ENCODE measurements at regions not wholly inside any gene's neighbourhood (a gene's known extent, or its start where the extent isn't known, plus 50 kb on each side); places are given as distances from the start of the nearest gene placed in this dataset.

DNA sequence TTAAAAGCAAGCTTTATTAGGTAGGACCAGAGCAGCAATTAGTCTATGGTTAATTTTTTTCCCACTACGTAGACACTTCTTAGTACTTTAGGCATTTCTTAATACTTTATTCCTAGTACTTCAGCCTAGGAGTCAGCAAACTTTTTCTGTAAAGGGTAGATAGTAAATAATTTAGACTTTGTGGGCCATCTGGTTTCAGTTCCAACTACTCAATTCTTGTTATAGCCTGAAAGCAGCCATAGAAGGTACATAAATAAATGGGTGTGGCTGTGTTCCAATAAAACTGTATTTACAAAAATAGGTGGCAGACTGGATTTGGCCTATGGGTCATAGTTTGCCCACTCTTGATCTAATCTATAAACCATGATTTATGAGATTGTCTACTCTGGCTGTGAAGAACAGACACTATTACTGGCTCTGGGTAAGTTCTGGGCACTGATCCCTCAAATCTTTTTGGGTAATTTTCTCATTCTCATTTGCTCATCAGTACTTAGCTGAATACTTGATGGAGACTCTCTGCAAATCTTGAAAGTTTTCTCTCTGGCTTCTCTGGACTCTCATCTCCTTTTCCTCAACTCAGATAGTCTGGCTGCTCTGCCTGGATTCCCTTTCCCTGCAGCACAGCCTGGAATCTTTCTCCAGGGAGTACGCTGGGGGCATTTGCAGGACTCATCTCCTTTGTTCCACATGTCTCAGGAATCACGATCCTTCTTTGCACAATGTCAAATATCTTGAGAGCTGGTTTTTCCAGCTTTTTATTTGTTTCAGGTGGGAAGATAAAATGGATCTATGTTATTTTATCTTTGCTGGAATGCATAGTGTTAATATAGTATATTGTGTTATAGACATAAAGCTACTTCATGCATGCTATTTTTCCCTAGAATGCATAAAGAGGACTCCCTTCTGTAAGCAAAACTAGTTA is 524.8 kb upstream of the TBL1XR1 start:
- Histone ChIP-seq H3K4me1 (ENCODE audit: control insufficient read depth in 1 of 2, insufficient read depth in 2 of 2, low read length in 2 of 2) (peaks cover 8 to 13% of the 10 kb centered on the region in 2 donors), H3K9ac (ENCODE audit: low read depth in 1 of 2, low read length in 2 of 2) (no peak overlapping the region), H3K9me3 (ENCODE audit: control insufficient read depth in 1 of 2, low read length in 2 of 2) (no peaks in the 10 kb centered on the region), H3K27ac (ENCODE audit: low read depth, low read length) (no peak overlapping the region), H3K36me3 (ENCODE audit: control insufficient read depth in 1 of 2, insufficient read depth in 2 of 2, low read length in 2 of 2) (no peaks in the 10 kb centered on the region), H3K4me3 (ENCODE audit: low read depth in 1 of 2, low read length in 2 of 2) (no peak overlapping the region), H3K27me3 (ENCODE audit: control insufficient read depth in 1 of 2, insufficient read depth in 2 of 2, low read length in 2 of 2) (no peaks in the 10 kb centered on the region)

DNA sequence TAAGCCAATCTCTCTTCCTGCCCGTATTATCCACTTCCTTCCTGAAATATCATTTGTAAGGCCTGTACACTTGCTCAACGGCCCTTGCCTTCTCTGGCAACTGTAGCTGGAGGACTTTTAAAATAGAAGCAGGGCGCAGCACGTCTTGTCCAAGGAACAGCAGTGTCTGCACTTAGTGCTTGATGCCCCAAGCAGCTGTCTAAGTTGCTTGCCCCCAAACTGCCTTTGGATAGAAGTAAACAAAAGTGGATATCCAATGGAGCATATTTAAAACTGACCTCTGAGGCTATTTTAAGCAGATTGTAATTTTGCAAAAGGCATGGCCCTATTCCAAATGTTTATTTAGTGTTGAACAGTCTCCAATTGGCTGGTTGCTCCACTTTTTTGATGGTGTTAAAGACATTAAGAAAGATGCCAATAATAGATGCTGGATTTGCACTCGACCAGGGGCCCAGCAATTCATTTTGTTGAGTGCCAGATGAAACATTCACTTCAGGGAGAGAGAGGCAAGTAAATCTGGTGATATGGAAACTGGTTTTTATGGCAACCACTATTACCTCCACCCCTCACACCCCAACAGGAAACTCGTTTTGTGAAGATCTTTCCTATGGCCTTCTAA is 526.8 kb upstream of the TBL1XR1 start:
- no peak overlapping the region for H3K9ac ChIP-seq (ENCODE audit: low read depth in 1 of 2, low read length in 2 of 2)
- peaks cover 8 to 13% of the 10 kb centered on the region in 2 donors for H3K4me1 ChIP-seq (ENCODE audit: control insufficient read depth in 1 of 2, insufficient read depth in 2 of 2, low read length in 2 of 2)
- H3K9me3 ChIP-seq (ENCODE audit: control insufficient read depth in 1 of 2, low read length in 2 of 2): no peaks in the 10 kb centered on the region
- no peak overlapping the region for H3K27ac ChIP-seq (ENCODE audit: low read depth, low read length)
- H3K4me3 ChIP-seq (ENCODE audit: low read depth in 1 of 2, low read length in 2 of 2): no peak overlapping the region
- H3K36me3 ChIP-seq (ENCODE audit: control insufficient read depth in 1 of 2, insufficient read depth in 2 of 2, low read length in 2 of 2): no peaks in the 10 kb centered on the region
- H3K27me3 ChIP-seq (ENCODE audit: control insufficient read depth in 1 of 2, insufficient read depth in 2 of 2, low read length in 2 of 2): no peaks in the 10 kb centered on the region

DNA sequence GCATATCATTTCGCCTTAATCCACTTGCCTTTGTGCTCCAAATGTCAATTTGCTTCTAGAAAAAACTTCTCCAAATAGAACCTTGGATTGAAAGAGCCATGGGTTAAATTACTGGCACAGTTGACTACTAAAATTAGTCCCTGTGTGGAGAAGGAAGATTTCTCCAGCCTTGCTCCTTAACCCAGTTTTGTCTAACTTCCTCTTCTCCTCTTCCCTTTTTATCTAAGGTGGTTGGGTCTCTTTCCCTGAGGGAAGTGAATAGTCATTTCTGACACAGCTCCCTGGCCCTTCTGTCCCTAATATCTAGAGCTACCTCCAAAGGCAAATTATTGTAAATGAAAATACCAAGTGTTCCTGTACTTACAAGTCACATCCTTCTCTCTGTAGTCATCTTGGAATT is 527.9 kb upstream of the TBL1XR1 start:
- H3K4me1 ChIP-seq (ENCODE audit: control insufficient read depth in 1 of 2, insufficient read depth in 2 of 2, low read length in 2 of 2): peaks cover 8 to 13% of the 10 kb centered on the region in 2 donors
- no peaks in the 10 kb centered on the region for H3K27me3 ChIP-seq (ENCODE audit: control insufficient read depth in 1 of 2, insufficient read depth in 2 of 2, low read length in 2 of 2)

DNA sequence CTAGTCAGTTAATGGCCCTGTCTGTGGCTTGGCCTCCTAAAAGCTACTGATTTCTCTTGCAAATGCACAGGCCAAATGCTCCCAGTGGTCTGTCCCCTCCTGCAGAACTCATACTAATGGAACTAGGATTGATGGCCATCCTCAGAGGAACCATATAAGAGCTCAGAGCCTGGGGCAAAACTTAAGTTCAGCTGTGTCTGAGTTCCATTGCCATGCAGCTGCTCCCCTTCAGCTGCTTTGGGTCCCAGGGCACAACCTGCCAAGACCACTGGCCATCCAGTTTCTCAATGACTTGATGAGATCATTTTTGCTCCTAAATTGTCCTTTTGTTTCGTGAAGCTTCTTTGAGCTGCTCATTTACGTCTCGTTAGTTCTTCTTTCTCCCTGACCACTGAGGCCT is 529.5 kb upstream of the TBL1XR1 start:
- no peak overlapping the region for H3K4me3 ChIP-seq (ENCODE audit: low read depth in 1 of 2, low read length in 2 of 2)
- no peak overlapping the region for H3K9ac ChIP-seq (ENCODE audit: low read depth in 1 of 2, low read length in 2 of 2)
- no peaks in the 10 kb centered on the region for H3K9me3 ChIP-seq (ENCODE audit: control insufficient read depth in 1 of 2, low read length in 2 of 2)
- no peaks in the 10 kb centered on the region for H3K27me3 ChIP-seq (ENCODE audit: control insufficient read depth in 1 of 2, insufficient read depth in 2 of 2, low read length in 2 of 2)
- no peak overlapping the region for H3K27ac ChIP-seq (ENCODE audit: low read depth, low read length)
- H3K36me3 ChIP-seq (ENCODE audit: control insufficient read depth in 1 of 2, insufficient read depth in 2 of 2, low read length in 2 of 2): no peaks in the 10 kb centered on the region
- H3K4me1 ChIP-seq (ENCODE audit: control insufficient read depth in 1 of 2, insufficient read depth in 2 of 2, low read length in 2 of 2): peaks cover 8 to 13% of the 10 kb centered on the region in 2 donors

More for the DNA sequence above, 527.9 kb upstream of the TBL1XR1 start:
- Histone ChIP-seq H3K9ac (ENCODE audit: low read depth in 1 of 2, low read length in 2 of 2) (no peak overlapping the region), H3K9me3 (ENCODE audit: control insufficient read depth in 1 of 2, low read length in 2 of 2) (no peaks in the 10 kb centered on the region), H3K27ac (ENCODE audit: low read depth, low read length) (no peak overlapping the region), H3K4me3 (ENCODE audit: low read depth in 1 of 2, low read length in 2 of 2) (no peak overlapping the region), H3K36me3 (ENCODE audit: control insufficient read depth in 1 of 2, insufficient read depth in 2 of 2, low read length in 2 of 2) (no peaks in the 10 kb centered on the region)

DNA sequence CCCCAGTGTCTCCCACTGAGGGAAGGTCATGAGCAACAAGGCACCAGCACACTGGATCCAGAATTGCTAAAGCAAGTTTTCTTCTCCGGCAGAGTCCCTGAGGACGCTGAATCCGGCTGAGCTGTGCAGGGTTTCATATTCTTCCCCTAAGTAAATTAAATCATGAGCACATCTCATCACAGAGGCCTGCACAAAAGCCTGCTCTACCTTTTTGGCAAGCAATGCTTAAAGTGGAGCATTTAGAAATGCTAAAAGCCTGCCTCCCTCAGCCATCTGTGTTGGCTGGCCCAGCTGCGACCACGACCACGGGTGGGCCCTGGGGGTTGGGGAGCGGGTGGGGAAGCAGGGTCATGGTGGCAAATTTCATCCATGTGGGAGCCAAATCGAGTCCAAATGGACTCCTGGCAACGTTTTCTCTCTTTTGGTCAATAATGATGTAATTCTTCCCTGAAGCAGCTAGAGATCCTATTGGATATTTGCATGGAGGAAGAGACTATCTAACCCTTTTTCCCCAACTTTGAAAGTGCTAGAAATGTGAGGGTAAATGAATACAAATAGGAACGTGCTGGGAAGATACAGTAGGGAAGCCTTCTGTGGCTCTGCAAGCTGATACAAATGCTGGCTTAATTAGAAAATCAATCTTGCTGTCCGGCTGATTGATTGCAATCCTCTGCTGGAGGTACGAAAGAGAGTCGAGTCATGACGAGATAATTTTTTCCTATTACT is 532.8 kb upstream of the TBL1XR1 start:
- Histone ChIP-seq H3K27ac (ENCODE audit: low read depth, low read length) (no peak overlapping the region), H3K9ac (ENCODE audit: low read depth in 1 of 2, low read length in 2 of 2) (no peak overlapping the region), H3K9me3 (ENCODE audit: control insufficient read depth in 1 of 2, low read length in 2 of 2) (no peaks in the 10 kb centered on the region), H3K27me3 (ENCODE audit: control insufficient read depth in 1 of 2, insufficient read depth in 2 of 2, low read length in 2 of 2) (no peaks in the 10 kb centered on the region), H3K4me1 (ENCODE audit: control insufficient read depth in 1 of 2, insufficient read depth in 2 of 2, low read length in 2 of 2) (no peaks in the 10 kb centered on the region), H3K36me3 (ENCODE audit: control insufficient read depth in 1 of 2, insufficient read depth in 2 of 2, low read length in 2 of 2) (no peaks in the 10 kb centered on the region), H3K4me3 (ENCODE audit: low read depth in 1 of 2, low read length in 2 of 2) (no peak overlapping the region)

DNA sequence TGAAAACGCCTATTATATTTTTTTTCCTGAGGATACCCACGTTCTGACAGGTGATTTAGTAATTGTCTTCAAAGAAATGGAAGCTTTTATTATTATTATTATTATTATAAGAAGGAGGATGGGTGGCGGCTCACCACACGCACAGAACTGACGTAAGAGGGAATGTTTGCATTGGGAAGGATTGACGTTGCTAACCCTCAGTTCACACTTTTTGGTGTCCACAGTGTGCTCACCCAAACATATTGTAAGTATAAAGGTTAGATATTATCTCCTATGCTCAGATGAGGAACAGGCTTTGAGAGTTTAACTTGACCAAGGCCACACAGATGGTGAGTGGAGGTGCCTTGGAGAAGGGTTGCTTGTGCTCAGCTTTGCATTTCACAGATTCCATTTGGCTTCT is 533.5 kb upstream of the TBL1XR1 start:
- H3K4me1 ChIP-seq (ENCODE audit: control insufficient read depth in 1 of 2, insufficient read depth in 2 of 2, low read length in 2 of 2): no peaks in the 10 kb centered on the region
- H3K36me3 ChIP-seq (ENCODE audit: control insufficient read depth in 1 of 2, insufficient read depth in 2 of 2, low read length in 2 of 2): no peaks in the 10 kb centered on the region
- H3K27me3 ChIP-seq (ENCODE audit: control insufficient read depth in 1 of 2, insufficient read depth in 2 of 2, low read length in 2 of 2): no peaks in the 10 kb centered on the region
- no peak overlapping the region for H3K27ac ChIP-seq (ENCODE audit: low read depth, low read length)
- no peaks in the 10 kb centered on the region for H3K9me3 ChIP-seq (ENCODE audit: control insufficient read depth in 1 of 2, low read length in 2 of 2)
- H3K4me3 ChIP-seq (ENCODE audit: low read depth in 1 of 2, low read length in 2 of 2): no peak overlapping the region
- no peak overlapping the region for H3K9ac ChIP-seq (ENCODE audit: low read depth in 1 of 2, low read length in 2 of 2)

DNA sequence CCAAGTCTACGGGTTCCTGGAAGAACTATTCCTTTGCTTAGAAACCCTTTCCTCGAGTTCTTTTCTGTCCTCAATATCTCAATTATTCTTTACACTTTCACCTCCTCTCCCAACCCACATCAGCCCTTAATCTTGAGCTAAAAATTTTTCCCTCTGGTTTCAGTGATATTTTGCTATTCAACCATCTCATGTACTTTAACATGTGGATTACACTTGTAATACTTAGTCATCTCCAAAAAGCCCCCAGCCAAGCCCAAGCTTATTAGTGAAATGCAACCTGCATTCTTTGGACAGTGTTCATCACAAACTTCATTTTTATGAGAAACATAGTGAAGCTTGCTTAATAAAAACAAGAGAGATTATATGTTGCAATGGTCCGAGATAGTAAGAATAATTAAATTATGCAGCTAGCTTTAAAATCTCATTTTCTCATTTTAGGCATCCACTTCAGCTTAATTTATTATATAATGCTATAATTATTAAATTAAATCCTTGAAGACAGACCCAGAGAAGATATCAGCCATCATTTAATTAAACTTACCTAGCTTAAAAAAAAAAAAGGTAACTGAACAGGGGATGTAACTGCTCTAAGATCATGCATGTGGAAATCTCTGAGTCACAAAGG is 534.5 kb upstream of the TBL1XR1 start:
- Histone ChIP-seq H3K27me3 (ENCODE audit: control insufficient read depth in 1 of 2, insufficient read depth in 2 of 2, low read length in 2 of 2) (no peaks in the 10 kb centered on the region), H3K4me3 (ENCODE audit: low read depth in 1 of 2, low read length in 2 of 2) (no peak overlapping the region), H3K9me3 (ENCODE audit: control insufficient read depth in 1 of 2, low read length in 2 of 2) (no peaks in the 10 kb centered on the region), H3K36me3 (ENCODE audit: control insufficient read depth in 1 of 2, insufficient read depth in 2 of 2, low read length in 2 of 2) (no peaks in the 10 kb centered on the region), H3K9ac (ENCODE audit: low read depth in 1 of 2, low read length in 2 of 2) (no peak overlapping the region), H3K4me1 (ENCODE audit: control insufficient read depth in 1 of 2, insufficient read depth in 2 of 2, low read length in 2 of 2) (no peaks in the 10 kb centered on the region), H3K27ac (ENCODE audit: low read depth, low read length) (no peak overlapping the region)

DNA sequence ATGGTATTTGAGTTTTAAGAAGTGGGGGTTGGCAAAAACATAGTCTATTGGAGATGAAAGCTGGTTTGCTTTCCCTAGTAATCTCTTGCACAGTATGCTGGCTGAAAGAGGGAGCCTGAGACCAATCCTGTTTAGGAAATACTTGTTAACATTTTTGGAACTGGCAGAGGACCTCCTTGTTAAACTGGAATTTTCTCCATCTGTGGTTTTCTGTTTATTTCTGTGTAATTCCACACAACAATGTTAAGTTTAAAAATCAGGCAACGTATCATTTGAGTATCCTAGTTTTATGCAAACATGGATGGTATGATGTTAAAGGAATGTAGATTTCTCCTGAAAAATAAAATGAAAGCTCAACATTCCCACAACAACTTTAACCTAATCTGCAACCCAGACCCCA is 536.0 kb upstream of the TBL1XR1 start:
- Histone ChIP-seq H3K27ac (ENCODE audit: low read depth, low read length) (no peak overlapping the region), H3K9ac (ENCODE audit: low read depth in 1 of 2, low read length in 2 of 2) (no peak overlapping the region), H3K4me3 (ENCODE audit: low read depth in 1 of 2, low read length in 2 of 2) (no peak overlapping the region), H3K9me3 (ENCODE audit: control insufficient read depth in 1 of 2, low read length in 2 of 2) (no peaks in the 10 kb centered on the region), H3K27me3 (ENCODE audit: control insufficient read depth in 1 of 2, insufficient read depth in 2 of 2, low read length in 2 of 2) (no peaks in the 10 kb centered on the region), H3K36me3 (ENCODE audit: control insufficient read depth in 1 of 2, insufficient read depth in 2 of 2, low read length in 2 of 2) (no peaks in the 10 kb centered on the region), H3K4me1 (ENCODE audit: control insufficient read depth in 1 of 2, insufficient read depth in 2 of 2, low read length in 2 of 2) (no peaks in the 10 kb centered on the region)

DNA sequence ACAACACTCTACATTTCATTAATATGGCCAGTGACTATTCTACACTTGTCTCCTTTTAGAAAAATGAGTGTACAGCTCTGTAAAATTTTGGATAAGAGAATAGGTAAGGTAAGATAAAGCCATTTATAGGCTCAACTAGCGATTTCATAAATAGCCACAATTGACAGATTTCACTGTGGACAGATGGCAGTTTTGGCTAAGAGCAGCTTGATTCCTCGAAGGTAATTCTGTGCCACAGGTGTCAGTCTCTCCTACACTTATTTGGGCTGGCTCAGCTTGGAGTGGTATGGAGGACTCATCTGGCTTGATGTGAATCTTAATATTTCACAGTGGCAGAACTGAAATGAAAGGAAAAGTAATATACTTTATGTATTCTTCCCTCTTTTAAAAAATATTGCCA is 536.7 kb upstream of the TBL1XR1 start:
- H3K9me3 ChIP-seq (ENCODE audit: control insufficient read depth in 1 of 2, low read length in 2 of 2): no peaks in the 10 kb centered on the region
- no peaks in the 10 kb centered on the region for H3K36me3 ChIP-seq (ENCODE audit: control insufficient read depth in 1 of 2, insufficient read depth in 2 of 2, low read length in 2 of 2)
- no peak overlapping the region for H3K4me3 ChIP-seq (ENCODE audit: low read depth in 1 of 2, low read length in 2 of 2)
- no peaks in the 10 kb centered on the region for H3K4me1 ChIP-seq (ENCODE audit: control insufficient read depth in 1 of 2, insufficient read depth in 2 of 2, low read length in 2 of 2)
- no peaks in the 10 kb centered on the region for H3K27me3 ChIP-seq (ENCODE audit: control insufficient read depth in 1 of 2, insufficient read depth in 2 of 2, low read length in 2 of 2)
- H3K9ac ChIP-seq (ENCODE audit: low read depth in 1 of 2, low read length in 2 of 2): no peak overlapping the region
- H3K27ac ChIP-seq (ENCODE audit: low read depth, low read length): no peak overlapping the region

DNA sequence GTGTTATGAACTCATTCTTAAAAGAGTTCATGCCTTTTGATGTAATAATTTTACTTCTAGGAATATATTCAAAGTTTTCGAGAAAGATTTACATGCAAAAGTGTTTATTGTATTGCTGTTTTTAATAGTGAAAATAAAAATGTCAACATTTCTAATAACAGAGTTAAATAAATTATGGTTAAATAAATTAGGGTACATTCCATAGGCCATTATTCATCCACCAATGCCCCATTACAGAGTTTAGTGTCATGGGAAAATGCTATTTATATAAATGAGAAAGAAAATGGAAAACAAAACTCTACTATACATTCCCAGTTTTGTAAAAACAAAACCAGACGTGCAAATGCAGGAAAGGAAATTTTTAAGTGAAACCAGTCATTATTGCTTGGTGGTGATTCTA is 538.1 kb upstream of the TBL1XR1 start:
- no peak overlapping the region for H3K9ac ChIP-seq (ENCODE audit: low read depth in 1 of 2, low read length in 2 of 2)
- no peaks in the 10 kb centered on the region for H3K36me3 ChIP-seq (ENCODE audit: control insufficient read depth in 1 of 2, insufficient read depth in 2 of 2, low read length in 2 of 2)
- H3K4me3 ChIP-seq (ENCODE audit: low read depth in 1 of 2, low read length in 2 of 2): no peak overlapping the region
- H3K27ac ChIP-seq (ENCODE audit: low read depth, low read length): no peak overlapping the region
- H3K27me3 ChIP-seq (ENCODE audit: control insufficient read depth in 1 of 2, insufficient read depth in 2 of 2, low read length in 2 of 2): no peaks in the 10 kb centered on the region
- H3K9me3 ChIP-seq (ENCODE audit: control insufficient read depth in 1 of 2, low read length in 2 of 2): no peaks in the 10 kb centered on the region
- no peaks in the 10 kb centered on the region for H3K4me1 ChIP-seq (ENCODE audit: control insufficient read depth in 1 of 2, insufficient read depth in 2 of 2, low read length in 2 of 2)

Measured in duodenal mucosa (tissue), 2 donors.